ENCODE measurements at regions not wholly inside any gene's neighbourhood (a gene's known extent, or its start where the extent isn't known, plus 50 kb on each side); places are given as distances from the start of the nearest gene placed in this dataset.

DNA sequence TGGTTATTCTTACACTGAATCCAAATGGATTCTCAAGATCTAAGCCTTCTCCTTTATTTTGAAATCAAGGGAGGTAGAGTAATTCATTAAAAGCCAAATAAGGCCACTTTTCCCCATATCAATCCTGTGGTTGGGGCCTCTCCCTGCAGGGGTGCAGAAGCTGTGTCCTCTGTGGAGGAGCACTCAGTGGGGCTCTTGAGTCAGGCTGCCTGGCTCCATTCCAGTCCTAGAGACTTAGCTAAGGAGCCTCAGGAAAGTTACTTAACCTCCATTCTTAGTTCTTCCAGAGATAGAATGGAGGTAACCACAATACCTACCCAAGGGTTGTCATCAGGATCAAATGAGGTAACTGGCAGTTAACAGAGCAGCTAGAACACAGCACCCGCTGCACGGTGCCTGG lies 564.3 kb downstream of the CMPK2 start:
- TF ChIP-seq POLR2AphosphoS5 (IDR thresholded peaks at IDR 0.05; ENCODE audit: low read depth, low read length) (no peak), TAF1 (IDR thresholded peaks at IDR 0.05; ENCODE audit: borderline replicate concordance, insufficient read depth, low read length) (no peak), SIN3A (IDR thresholded peaks at IDR 0.05; ENCODE audit: borderline replicate concordance, insufficient read depth, low read length) (no peak), FOXP2 (optimal IDR thresholded peaks at IDR 0.05; ENCODE audit: borderline replicate concordance, extremely low read depth, extremely low read length, insufficient read depth) (no peak)
- TF ChIP-seq, protein P1, sequence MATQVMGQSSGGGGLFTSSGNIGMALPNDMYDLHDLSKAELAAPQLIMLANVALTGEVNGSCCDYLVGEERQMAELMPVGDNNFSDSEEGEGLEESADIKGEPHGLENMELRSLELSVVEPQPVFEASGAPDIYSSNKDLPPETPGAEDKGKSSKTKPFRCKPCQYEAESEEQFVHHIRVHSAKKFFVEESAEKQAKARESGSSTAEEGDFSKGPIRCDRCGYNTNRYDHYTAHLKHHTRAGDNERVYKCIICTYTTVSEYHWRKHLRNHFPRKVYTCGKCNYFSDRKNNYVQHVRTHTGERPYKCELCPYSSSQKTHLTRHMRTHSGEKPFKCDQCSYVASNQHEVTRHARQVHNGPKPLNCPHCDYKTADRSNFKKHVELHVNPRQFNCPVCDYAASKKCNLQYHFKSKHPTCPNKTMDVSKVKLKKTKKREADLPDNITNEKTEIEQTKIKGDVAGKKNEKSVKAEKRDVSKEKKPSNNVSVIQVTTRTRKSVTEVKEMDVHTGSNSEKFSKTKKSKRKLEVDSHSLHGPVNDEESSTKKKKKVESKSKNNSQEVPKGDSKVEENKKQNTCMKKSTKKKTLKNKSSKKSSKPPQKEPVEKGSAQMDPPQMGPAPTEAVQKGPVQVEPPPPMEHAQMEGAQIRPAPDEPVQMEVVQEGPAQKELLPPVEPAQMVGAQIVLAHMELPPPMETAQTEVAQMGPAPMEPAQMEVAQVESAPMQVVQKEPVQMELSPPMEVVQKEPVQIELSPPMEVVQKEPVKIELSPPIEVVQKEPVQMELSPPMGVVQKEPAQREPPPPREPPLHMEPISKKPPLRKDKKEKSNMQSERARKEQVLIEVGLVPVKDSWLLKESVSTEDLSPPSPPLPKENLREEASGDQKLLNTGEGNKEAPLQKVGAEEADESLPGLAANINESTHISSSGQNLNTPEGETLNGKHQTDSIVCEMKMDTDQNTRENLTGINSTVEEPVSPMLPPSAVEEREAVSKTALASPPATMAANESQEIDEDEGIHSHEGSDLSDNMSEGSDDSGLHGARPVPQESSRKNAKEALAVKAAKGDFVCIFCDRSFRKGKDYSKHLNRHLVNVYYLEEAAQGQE (IDR thresholded peaks at IDR 0.05; ENCODE audit: insufficient read depth in 1 of 2, low read depth in 2 of 2, low read length in 2 of 2), result no peak

All from PFSK-1 (cell line).